H9 (cell line): ENCODE measurements at regions not wholly inside any gene's neighbourhood (a gene's known extent, or its start where the extent isn't known, plus 50 kb on each side); places are given as distances from the start of the nearest gene placed in this dataset.

Experiments used
- DNase-seq: peaks from one replicate; pipeline ENCODE4 v3.0.0-alpha.2; 2017
- H2AFZ ChIP-seq: one replicate; pipeline ENCODE4 v1.6.1; 2013; ENCODE audit warnings: mild to moderate bottlenecking, low read length, control low read depth, moderate library complexity
- H2AK5ac ChIP-seq: 2 replicates; pipeline ENCODE4 v1.6.1; 2013; ENCODE audit warnings: low read length, control low read depth, mixed read lengths; ENCODE audit not compliant: insufficient read length
- H2BK120ac ChIP-seq: one replicate; pipeline ENCODE4 v1.6.1; 2013; ENCODE audit warnings: low read depth, mild to moderate bottlenecking, low read length, control low read depth, inconsistent platforms; ENCODE audit not compliant: poor library complexity, severe bottlenecking
- H2BK12ac ChIP-seq: 2 replicates; pipeline ENCODE4 v1.6.1; 2013; ENCODE audit warnings: low read length, control low read depth, mixed read lengths, low read depth; ENCODE audit not compliant: insufficient read length
- H2BK15ac ChIP-seq: 2 replicates; pipeline ENCODE4 v1.6.1; 2013; ENCODE audit warnings: low read depth, low read length, control low read depth
- H2BK20ac ChIP-seq: one replicate; pipeline ENCODE4 v1.6.1; 2013; ENCODE audit warnings: low read depth, mild to moderate bottlenecking, low read length, control low read depth, inconsistent platforms; ENCODE audit not compliant: poor library complexity, severe bottlenecking
- H2BK5ac ChIP-seq: 2 replicates; pipeline ENCODE4 v1.6.1; 2013; ENCODE audit warnings: low read length, control low read depth, mixed read lengths; ENCODE audit not compliant: insufficient read length
- H3K14ac ChIP-seq: 2 replicates; pipeline ENCODE4 v1.6.1; 2013; ENCODE audit warnings: low read length, control low read depth; ENCODE audit not compliant: insufficient read depth
- H3K18ac ChIP-seq: 2 replicates; pipeline ENCODE4 v1.6.1; 2013; ENCODE audit warnings: low read depth, mild to moderate bottlenecking, mixed read lengths, low read length, control low read depth; ENCODE audit not compliant: insufficient read length
- H3K23ac ChIP-seq: 2 replicates; pipeline ENCODE4 v1.6.1; 2013; ENCODE audit warnings: low read length, control low read depth, mixed read lengths, low read depth; ENCODE audit not compliant: insufficient read length
- H3K23me2 ChIP-seq: 2 replicates; pipeline ENCODE4 v1.6.1; 2013; ENCODE audit warnings: low read depth, mild to moderate bottlenecking, mixed read lengths, low read length, control low read depth; ENCODE audit not compliant: insufficient read length, poor library complexity, severe bottlenecking
- H3K27ac ChIP-seq: 2 replicates; pipeline ENCODE4 v1.5.1; 2013; ENCODE audit warnings: low read length, control low read depth, mixed read lengths, low read depth; ENCODE audit not compliant: insufficient read length
- H3K27me3 ChIP-seq: 2 replicates; pipeline ENCODE4 v1.6.1; 2013; ENCODE audit warnings: low read length, control low read depth, inconsistent platforms; ENCODE audit not compliant: insufficient read depth
- H3K4ac ChIP-seq: 2 replicates; pipeline ENCODE4 v1.6.1; 2013; ENCODE audit warnings: low read depth, mild to moderate bottlenecking, control low read depth, inconsistent platforms, low read length, moderate library complexity
- H3K4me1 ChIP-seq: 2 replicates; pipeline ENCODE4 v1.6.1; 2013; ENCODE audit warnings: low read length, control low read depth, inconsistent platforms; ENCODE audit not compliant: insufficient read depth
- H3K4me2 ChIP-seq: 2 replicates; pipeline ENCODE4 v1.6.1; 2013; ENCODE audit warnings: low read length, control low read depth, mixed read lengths; ENCODE audit not compliant: insufficient read length, insufficient read depth
- H3K56ac ChIP-seq: 2 replicates; pipeline ENCODE4 v1.6.1; 2013; ENCODE audit warnings: low read depth, mild to moderate bottlenecking, mixed read lengths, low read length, control low read depth; ENCODE audit not compliant: insufficient read length
- H3K79me1 ChIP-seq: 2 replicates; pipeline ENCODE4 v1.6.1; 2013; ENCODE audit warnings: low read depth, mild to moderate bottlenecking, moderate library complexity, low read length, control low read depth, inconsistent platforms; ENCODE audit not compliant: insufficient read depth, poor library complexity, severe bottlenecking
- H3K79me2 ChIP-seq: 2 replicates; pipeline ENCODE4 v1.6.1; 2013; ENCODE audit warnings: low read length, control low read depth, inconsistent platforms; ENCODE audit not compliant: insufficient read depth
- H3K9ac ChIP-seq: 2 replicates; pipeline ENCODE4 v1.6.1; 2013; ENCODE audit warnings: low read length, control low read depth, mixed read lengths; ENCODE audit not compliant: insufficient read length; ENCODE audit errors: extremely low read depth
- H3K9me3 ChIP-seq: one replicate; pipeline ENCODE4 v1.6.1; 2013; ENCODE audit warnings: low read depth, low read length, inconsistent platforms; ENCODE audit not compliant: control insufficient read depth
- H3T11ph ChIP-seq: one replicate; pipeline ENCODE4 v1.6.1; 2013; ENCODE audit warnings: mild to moderate bottlenecking, low read length, control low read depth, inconsistent platforms
- H4K20me1 ChIP-seq: one replicate; pipeline ENCODE4 v1.6.1; 2013; ENCODE audit not compliant: control insufficient read depth, insufficient read length, insufficient read depth
- H4K5ac ChIP-seq: 2 replicates; pipeline ENCODE4 v1.6.1; 2013; ENCODE audit warnings: low read depth, mild to moderate bottlenecking, mixed read lengths, low read length, control low read depth; ENCODE audit not compliant: insufficient read length
- H4K8ac ChIP-seq: replicated peaks from 2 replicates; pipeline ENCODE4 v1.6.1; 2013; ENCODE audit warnings: low read length, control low read depth, mixed read lengths, low read depth; ENCODE audit not compliant: insufficient read length
- H4K91ac ChIP-seq: 2 replicates; pipeline ENCODE4 v1.6.1; 2013; ENCODE audit warnings: low read depth, mild to moderate bottlenecking, moderate library complexity, mixed read lengths, low read length, control low read depth; ENCODE audit not compliant: insufficient read length
- H3K27ac Mint-ChIP-seq, 3 experiments: 2 replicates in 2 of 3; 3 replicates in 1 of 3; pipeline ENCODE4 v1.8.0; 2020 to 2021; ENCODE audit warnings: mixed read lengths in 3 of 3, mild to moderate bottlenecking in 1 of 3, moderate library complexity in 1 of 3
- H3K27me3 Mint-ChIP-seq: 2 replicates; pipeline ENCODE4 v1.8.0; 2021; ENCODE audit warnings: low read depth, mild to moderate bottlenecking, moderate library complexity, mixed read lengths
- H3K36me3 Mint-ChIP-seq, 3 experiments: 2 replicates in 2 of 3; 3 replicates in 1 of 3; pipeline ENCODE4 v1.8.0; 2020 to 2021; ENCODE audit warnings: low read depth in 3 of 3, mixed read lengths in 3 of 3; ENCODE audit not compliant: insufficient read depth in 1 of 3
- H3K4me1 Mint-ChIP-seq, 2 experiments: 2 replicates each; pipeline ENCODE4 v1.8.0; 2020; ENCODE audit warnings: mixed read lengths in 2 of 2
- H3K4me3 Mint-ChIP-seq, 2 experiments: 2 replicates in 1 of 2; 3 replicates in 1 of 2; pipeline ENCODE4 v1.8.0; 2020 to 2021; ENCODE audit warnings: mild to moderate bottlenecking in 2 of 2, mixed read lengths in 2 of 2, moderate library complexity in 1 of 2
- H3K9me3 Mint-ChIP-seq, 2 experiments: 2 replicates in 1 of 2; 3 replicates in 1 of 2; pipeline ENCODE4 v1.8.0; 2020; ENCODE audit warnings: mild to moderate bottlenecking in 2 of 2, mixed read lengths in 2 of 2, moderate library complexity in 1 of 2
- CTCF ChIP-seq: fragments of 200-600 bp; sonication (generic); conservative IDR thresholded peaks from 3 replicates; pipeline ENCODE4 v1.8.0; 2021; ENCODE audit warnings: antibody characterized with exemption, mild to moderate bottlenecking

DNA sequence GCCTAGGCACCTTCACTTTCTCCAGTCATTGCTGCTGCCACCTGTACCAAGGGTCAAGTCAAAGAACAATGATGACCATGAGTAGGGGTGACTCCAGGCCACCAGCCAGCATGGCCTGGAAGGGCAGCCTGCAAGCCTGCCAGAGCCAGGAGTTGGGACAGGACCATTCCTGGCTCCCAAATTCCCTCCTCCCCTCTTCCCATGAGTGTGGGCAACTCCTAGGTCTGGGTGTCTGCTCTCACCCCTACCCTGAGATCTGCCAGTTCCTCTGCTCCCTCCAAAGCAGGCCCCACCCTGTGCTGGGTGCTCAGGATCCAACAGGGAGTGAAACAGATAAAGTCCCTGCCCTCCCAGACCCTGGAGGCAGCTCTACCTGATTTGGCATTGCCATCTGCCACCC, 125.8 kb upstream of the NANOS1 start:
- H2AFZ ChIP-seq: no peak overlapping the region
- no peak overlapping the region for H2BK120ac ChIP-seq
- H3K9ac ChIP-seq: no peak overlapping the region
- H3K18ac ChIP-seq: no peak overlapping the region
- no peak for DNase-seq
- H3K27me3 Mint-ChIP-seq: no peaks in the 10 kb centered on the region; the same call in 1 of the 2 replicates
- H2AK5ac ChIP-seq: no peak overlapping the region
- no peaks in the 10 kb centered on the region for H3K36me3 Mint-ChIP-seq
- no peak overlapping the region for H3T11ph ChIP-seq
- H3K14ac ChIP-seq: no peak overlapping the region
- no peak overlapping the region for H4K8ac ChIP-seq
- H4K91ac ChIP-seq: no peak overlapping the region
- no peak overlapping the region for H2BK20ac ChIP-seq
- no peaks in the 10 kb centered on the region for H4K20me1 ChIP-seq
- H3K4me3 Mint-ChIP-seq: no peak overlapping the region
- peaks cover 3 to 8% of the 10 kb centered on the region in 2 experiments for H3K4me1 Mint-ChIP-seq
- H3K4ac ChIP-seq: no peak overlapping the region
- no peak overlapping the region for H3K27ac Mint-ChIP-seq
- no peaks in the 10 kb centered on the region for H3K79me1 ChIP-seq
- no peak overlapping the region for H4K5ac ChIP-seq
- H3K23me2 ChIP-seq: no peaks in the 10 kb centered on the region
- no peak overlapping the region for H2BK12ac ChIP-seq
- no peak overlapping the region for H3K4me2 ChIP-seq
- H3K4me1 ChIP-seq: no peaks in the 10 kb centered on the region
- H3K79me2 ChIP-seq: no peaks in the 10 kb centered on the region
- no peak overlapping the region for H2BK15ac ChIP-seq
- no peak overlapping the region for H3K56ac ChIP-seq
- no peak overlapping the region for H3K23ac ChIP-seq
- no peak overlapping the region for H2BK5ac ChIP-seq
- no peak for TF ChIP-seq CTCF
- H3K27me3 ChIP-seq: no peaks in the 10 kb centered on the region
- H3K9me3 ChIP-seq: no peaks in the 10 kb centered on the region
- H3K9me3 Mint-ChIP-seq: no peaks in the 10 kb centered on the region
- H3K27ac ChIP-seq: no peak overlapping the region
